Endothelial cell of umbilical vein (primary cell): ENCODE measurements at regions not wholly inside any gene's neighbourhood (a gene's known extent, or its start where the extent isn't known, plus 50 kb on each side); places are given as distances from the start of the nearest gene placed in this dataset.

Source experiments
- BruUV-seq: library from RNA; stranded (reverse); fragments of 400-500 nt; replicated peaks from 2 replicates; lab custom pipeline; 2021; lab: Mats Ljungman, UMichigan
- CTCF ChIA-PET: fragments of 300-600, 350-600 bp; sonication (Branson Sonifier 250); formaldehyde crosslinking; loops from one replicate; lab custom pipeline; 2021; ENCODE audit warnings: antibody characterized with exemption, inconsistent platforms; lab: Charles Lee
- POLR2A ChIA-PET: fragments of 300-600, 350-600 bp; sonication (Branson Sonifier 250); formaldehyde crosslinking; loops from one replicate; lab custom pipeline; 2021; ENCODE audit warnings: antibody characterized with exemption, inconsistent platforms; lab: Charles Lee
- DNase-seq: peaks from one replicate; pipeline ENCODE4 v3.0.0-alpha.2; 2011; ENCODE audit warnings: low read depth, low spot score
- FAIRE-seq: peaks from 2 replicates; lab custom pipeline; 2011; peaks lifted over from hg19 to GRCh38; lab: Jason Lieb, UNC
- H2AFZ ChIP-seq: 2 replicates; pipeline ENCODE4 v1.6.0; 2012; ENCODE audit warnings: low read depth, low read length, control low read depth, inconsistent platforms
- H3K27ac ChIP-seq: 2 replicates; pipeline ENCODE4 v1.5.1; 2011; ENCODE audit warnings: low read depth, mild to moderate bottlenecking, control low read depth, low read length, moderate library complexity; ENCODE audit not compliant: insufficient read depth
- H3K27me3 ChIP-seq, 2 experiments: 2 replicates each; pipeline versions ENCODE4 v1.6.0 to v1.6.1; 2011; ENCODE audit warnings: low read length in 2 of 2, mixed read lengths in 1 of 2; ENCODE audit not compliant: control insufficient read depth in 2 of 2, insufficient read depth in 2 of 2
- H3K36me3 ChIP-seq, 2 experiments: 2 replicates in 1 of 2; 3 replicates in 1 of 2; pipeline ENCODE4 v1.5.1; 2011; ENCODE audit warnings: low read length in 2 of 2, mild to moderate bottlenecking in 1 of 2, moderate library complexity in 1 of 2; ENCODE audit not compliant: control insufficient read depth in 2 of 2, insufficient read depth in 2 of 2; ENCODE audit errors: extremely low read depth in 1 of 2
- H3K4me1 ChIP-seq: 3 replicates; pipeline ENCODE4 v1.5.1; 2011; ENCODE audit warnings: mild to moderate bottlenecking, low read length; ENCODE audit not compliant: control insufficient read depth, insufficient read depth; ENCODE audit errors: extremely low read depth
- H3K4me2 ChIP-seq: 2 replicates; pipeline ENCODE4 v1.6.1; 2011; ENCODE audit warnings: low read length, control low read depth, mixed read lengths; ENCODE audit not compliant: insufficient read depth
- H3K4me3 ChIP-seq, 3 experiments: fragments of 200-600 bp in 1 of 3; sonication (generic), shearing (Covaris generic) in 1 of 3; replicated peaks in 1 of 3; 2 replicates each; pipeline ENCODE4 v1.5.1; 2011 to 2016; ENCODE audit warnings: control low read depth in 3 of 3, low read length in 3 of 3, mild to moderate bottlenecking in 2 of 3, inconsistent platforms in 1 of 3, low read depth in 1 of 3, moderate library complexity in 1 of 3; ENCODE audit not compliant: insufficient read depth in 1 of 3
- H3K79me2 ChIP-seq: 2 replicates; pipeline ENCODE4 v1.6.0; 2012; ENCODE audit warnings: low read length, inconsistent platforms; ENCODE audit not compliant: control insufficient read depth, insufficient read depth
- H3K9ac ChIP-seq: replicated peaks from 2 replicates; pipeline ENCODE3; 2011; ENCODE audit warnings: low read length, control low read depth; ENCODE audit not compliant: insufficient read depth; ENCODE audit errors: extremely low read depth
- H3K9me1 ChIP-seq: replicated peaks from 3 replicates; pipeline ENCODE4 v1.6.0; 2011; ENCODE audit warnings: mild to moderate bottlenecking, low read length; ENCODE audit not compliant: control insufficient read depth, insufficient read depth; ENCODE audit errors: extremely low read depth
- H3K9me3 ChIP-seq: replicated peaks from 2 replicates; pipeline ENCODE4 v1.5.1; 2012; ENCODE audit warnings: low read length, inconsistent platforms; ENCODE audit not compliant: control insufficient read depth, insufficient read depth
- H4K20me1 ChIP-seq: replicated peaks from 2 replicates; pipeline ENCODE3; 2011; ENCODE audit warnings: mild to moderate bottlenecking, low read length; ENCODE audit not compliant: control insufficient read depth, insufficient read depth; ENCODE audit errors: extremely low read depth
- CTCF ChIP-seq, 2 donors: IDR thresholded peaks; 1 replicate in 1 of 2; 2 replicates in 1 of 2; pipeline ENCODE4 v1.5.1; 2011; ENCODE audit warnings: low read length in 2 of 2, mild to moderate bottlenecking in 2 of 2, moderate library complexity in 2 of 2, control low read depth in 1 of 2, inconsistent platforms in 1 of 2, low read depth in 1 of 2; ENCODE audit not compliant: insufficient read depth in 1 of 2; ENCODE audit errors: extremely low read depth in 1 of 2
- EZH2 ChIP-seq: IDR thresholded peaks from 2 replicates; pipeline ENCODE4 v1.6.1; 2012; ENCODE audit warnings: borderline replicate concordance, low read depth, mild to moderate bottlenecking, moderate library complexity, low read length, inconsistent platforms; ENCODE audit not compliant: severe bottlenecking
- FOS ChIP-seq: IDR thresholded peaks from 2 replicates; pipeline ENCODE4 v1.6.1; 2011; ENCODE audit warnings: mild to moderate bottlenecking, low read length, moderate library complexity, borderline replicate concordance; ENCODE audit not compliant: insufficient read depth
- GATA2 ChIP-seq: IDR thresholded peaks from 2 replicates; pipeline ENCODE4 v1.7.0; 2011; ENCODE audit warnings: low read depth, mild to moderate bottlenecking, moderate library complexity, mixed read lengths, low read length; ENCODE audit not compliant: insufficient read length, insufficient read depth
- JUN ChIP-seq: IDR thresholded peaks from 2 replicates; pipeline ENCODE4 v1.6.1; 2011; ENCODE audit warnings: borderline replicate concordance, low read depth; ENCODE audit not compliant: insufficient read length, insufficient read depth
- MAX ChIP-seq: IDR thresholded peaks from 2 replicates; pipeline ENCODE4 v1.6.1; 2011; ENCODE audit not compliant: insufficient read depth, insufficient read length
- MYC ChIP-seq: IDR thresholded peaks from one replicate; pipeline ENCODE4 v1.6.1; 2011; ENCODE audit warnings: mild to moderate bottlenecking, low read depth, low read length
- POLR2A ChIP-seq: IDR thresholded peaks from 2 replicates; pipeline ENCODE4 v1.6.1; 2012; ENCODE audit warnings: low read depth, mild to moderate bottlenecking, control low read depth, low read length
- POLR2AphosphoS5 ChIP-seq: IDR thresholded peaks from 2 replicates; pipeline ENCODE4 v1.6.1; 2012; ENCODE audit warnings: low read depth, mild to moderate bottlenecking, control low read depth, low read length, moderate library complexity; ENCODE audit not compliant: insufficient read depth
- dilution Hi-C: fragments of 300-500 bp; cut with MboI; formaldehyde crosslinking; loops from one replicate; pipeline ENCODE4 v1.15.0; 2019; ENCODE audit warnings: low sequenced_read_pairs; ENCODE audit not compliant: extremely low pct_ligation_motif_present
- intact Hi-C: fragments of 100-400 bp; cut with micrococcal nuclease; formaldehyde crosslinking; loops from one replicate; pipeline ENCODE4 v1.10.0; 2022

GRCh38 chr4:176549161-176549865 is 229.5 kb downstream of the SPCS3 start:
- Histone ChIP-seq H4K20me1 (no peaks in the 10 kb centered on the region), H3K9me1 (no peaks in the 10 kb centered on the region), H3K4me1 (no peaks in the 10 kb centered on the region), H3K27ac (no peak overlapping the region), H3K4me2 (no peak overlapping the region), H3K27me3 (peaks cover 3 to 5% of the 10 kb centered on the region in 2 experiments), H3K36me3 (no peaks in the 10 kb centered on the region), H3K79me2 (no peaks in the 10 kb centered on the region), H3K4me3 (no peak overlapping the region), H3K9me3 (no peaks in the 10 kb centered on the region), H3K9ac (no peak overlapping the region), H2AFZ (no peak overlapping the region)
- TF ChIP-seq POLR2AphosphoS5 (no peak), GATA2 (no peak), JUN (no peak), MYC (no peak), MAX (no peak), EZH2 (no peak), CTCF (IDR thresholded peaks at IDR 0.05; ENCODE audit: extremely low read depth in 1 of 2, insufficient read depth in 1 of 2, low read depth in 1 of 2, low read length in 2 of 2) (no peak), FOS (no peak), POLR2A (no peak)
- POLR2A ChIA-PET, result no interaction called here
- dilution Hi-C loops (no loop called here), intact Hi-C loops (no loop called here)
- FAIRE-seq (no peak), DNase-seq (no peak)
- BruUV-seq, result no TSS peak
- CTCF ChIA-PET, result no interaction called here
